CD4-positive, alpha-beta T cell treated with Interleukin-2 at 100 ng/mL for 4 hours (primary cell): ENCODE measurements at regions not wholly inside any gene's neighbourhood (a gene's known extent, or its start where the extent isn't known, plus 50 kb on each side); places are given as distances from the start of the nearest gene placed in this dataset.

Source experiments
- DNase-seq: peaks from one replicate; pipeline ENCODE4 v3.0.0-alpha.2; 2020; ENCODE audit warnings: low spot score

DNA sequence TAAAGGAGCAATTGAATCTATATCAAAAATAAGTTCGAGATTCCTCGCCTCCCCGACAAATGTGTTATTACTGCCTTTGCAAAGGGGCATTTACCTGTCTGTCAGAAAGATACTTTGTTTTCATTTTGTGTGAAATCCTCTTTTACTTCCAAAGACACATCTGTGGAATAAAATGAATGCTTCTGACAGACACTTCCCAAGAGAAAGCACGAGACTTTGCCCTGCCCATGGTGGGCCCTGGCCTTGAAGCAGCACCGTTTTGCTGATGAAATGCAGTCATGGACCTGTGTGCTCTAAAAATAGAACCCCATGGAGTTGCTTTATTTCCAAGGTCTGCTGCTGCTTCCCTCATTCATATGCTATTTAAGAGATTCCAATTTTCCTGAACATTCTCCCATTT, 85.9 kb upstream of the USP47 start:
- no peak for DNase-seq

DNA sequence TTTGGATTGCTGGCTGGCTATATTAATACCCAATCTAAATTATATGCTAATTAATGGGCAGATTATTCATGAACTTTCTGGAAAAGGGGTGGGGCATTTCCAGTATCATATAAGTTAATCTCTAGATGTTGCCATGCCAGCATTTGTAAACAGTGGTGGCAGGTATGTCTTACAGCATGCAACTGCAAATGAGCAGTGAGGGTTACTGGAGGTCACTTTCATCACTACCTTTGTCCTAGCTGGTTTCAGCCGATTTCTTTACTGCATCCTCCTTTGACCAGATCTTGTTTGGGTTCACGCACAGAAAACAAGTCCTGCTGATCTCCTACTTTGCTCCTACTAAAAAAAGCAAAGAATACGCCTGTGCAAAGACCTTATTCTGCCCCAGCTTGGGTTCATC, 89.1 kb upstream of the USP47 start:
- DNase-seq, result no peak

DNA sequence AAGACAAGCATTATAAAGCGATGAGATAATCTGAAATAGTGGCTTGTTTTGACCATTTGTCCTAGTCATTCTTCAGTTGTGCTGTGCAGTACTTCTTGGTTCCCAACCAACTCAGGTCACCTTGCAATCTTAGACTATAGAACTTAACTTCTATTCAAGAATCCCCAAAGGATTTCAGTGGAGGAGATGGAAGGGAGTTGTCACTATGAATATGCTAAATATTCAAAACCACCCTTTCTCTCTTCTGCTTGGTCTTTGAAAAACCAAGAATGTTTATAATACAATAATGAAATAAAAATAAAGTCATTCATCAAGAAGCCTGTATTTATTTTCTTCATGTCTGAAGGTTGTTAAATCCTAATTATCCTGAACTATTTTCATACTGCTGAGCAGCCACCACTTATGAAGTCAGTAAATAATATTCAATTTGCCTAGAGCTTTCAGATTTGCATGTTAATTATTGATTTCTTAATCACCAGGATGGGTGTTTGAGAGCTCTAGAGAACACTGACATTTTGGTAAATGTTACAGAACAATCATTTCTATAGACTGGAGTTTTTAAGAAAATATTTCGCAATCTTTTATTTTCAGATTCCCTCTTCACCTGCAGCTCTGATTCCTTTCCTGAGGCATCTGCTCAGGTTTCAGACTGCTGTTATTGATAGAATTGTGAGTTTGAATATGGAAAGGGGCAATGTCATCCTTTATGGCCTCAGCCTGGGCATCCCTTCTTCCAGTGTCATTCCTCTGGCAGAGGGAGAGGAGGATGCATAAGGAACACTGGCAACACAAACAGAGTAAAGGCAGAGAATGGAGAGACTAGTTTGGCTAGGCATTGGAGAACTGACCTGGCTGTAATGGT, 91.5 kb upstream of the USP47 start:
- no peak for DNase-seq

DNA sequence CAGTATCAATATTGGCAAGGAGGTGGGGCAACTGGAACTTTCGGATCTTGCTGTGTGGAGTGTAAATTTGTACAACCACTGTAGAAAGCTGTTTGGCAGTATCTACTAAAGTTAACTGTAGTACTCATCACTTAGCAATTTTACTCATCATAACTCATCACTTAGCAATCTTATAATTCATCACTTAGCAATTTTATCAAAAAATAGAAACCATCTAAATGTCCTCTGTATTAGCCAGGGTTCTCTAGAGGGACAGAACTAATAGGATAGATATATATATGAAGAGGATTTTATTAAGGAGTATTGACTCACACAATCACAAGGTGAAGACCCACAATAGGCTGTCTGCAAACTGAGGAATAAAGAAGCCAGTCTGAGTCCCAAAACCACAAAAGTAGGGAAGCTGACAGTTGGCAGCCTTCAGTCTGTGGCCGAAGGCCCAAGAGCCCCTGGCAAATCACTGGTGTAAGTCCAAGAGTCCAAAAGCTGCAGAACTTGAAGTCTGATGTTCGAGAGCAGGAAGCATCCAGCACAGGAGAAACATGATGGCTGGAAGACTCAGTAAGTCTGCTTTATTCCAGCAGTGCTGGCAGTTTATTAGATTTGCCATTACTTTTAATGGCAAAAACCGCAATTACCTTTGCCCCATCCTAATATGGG, 92.9 kb upstream of the USP47 start:
- DNase-seq, result no peak

DNA sequence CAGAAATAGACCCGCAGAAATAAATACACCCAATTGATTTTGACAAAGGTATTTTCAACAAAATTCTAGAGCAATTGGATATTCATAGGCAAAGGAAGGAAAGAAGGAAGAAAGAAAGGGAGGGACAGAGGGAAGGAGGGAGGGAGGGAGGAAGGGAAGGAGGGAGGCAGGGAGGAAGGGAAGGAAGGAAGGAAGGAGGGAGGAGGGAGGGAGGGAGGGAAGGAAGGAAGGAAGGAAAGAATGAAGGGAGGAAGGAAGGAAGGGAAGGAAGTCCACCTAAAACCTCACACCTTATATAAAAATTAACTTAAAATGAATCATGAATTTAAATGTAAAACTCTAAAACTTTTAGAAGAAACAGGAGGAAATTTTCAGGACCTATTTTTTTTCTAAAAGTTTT, 94.2 kb upstream of the USP47 start:
- DNase-seq, result no peak

DNA sequence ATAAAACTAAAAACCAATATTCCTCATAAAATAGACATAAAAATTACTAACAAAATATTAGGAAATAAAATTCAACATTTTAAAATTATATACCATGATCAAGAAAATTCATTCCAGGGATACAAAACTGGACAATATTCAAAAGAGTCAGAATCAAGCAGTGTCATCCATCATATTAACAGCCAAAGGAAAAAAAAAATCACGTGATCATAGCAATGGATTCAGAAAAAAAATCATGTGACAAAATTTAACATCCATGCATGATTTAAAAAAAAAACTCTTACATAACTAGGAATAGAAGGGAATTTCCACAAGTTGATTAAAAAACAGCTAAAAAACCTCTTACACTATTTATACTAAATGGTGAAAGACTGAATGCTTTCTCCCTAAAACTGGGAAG, 95.3 kb upstream of the USP47 start:
- DNase-seq, result no peak

DNA sequence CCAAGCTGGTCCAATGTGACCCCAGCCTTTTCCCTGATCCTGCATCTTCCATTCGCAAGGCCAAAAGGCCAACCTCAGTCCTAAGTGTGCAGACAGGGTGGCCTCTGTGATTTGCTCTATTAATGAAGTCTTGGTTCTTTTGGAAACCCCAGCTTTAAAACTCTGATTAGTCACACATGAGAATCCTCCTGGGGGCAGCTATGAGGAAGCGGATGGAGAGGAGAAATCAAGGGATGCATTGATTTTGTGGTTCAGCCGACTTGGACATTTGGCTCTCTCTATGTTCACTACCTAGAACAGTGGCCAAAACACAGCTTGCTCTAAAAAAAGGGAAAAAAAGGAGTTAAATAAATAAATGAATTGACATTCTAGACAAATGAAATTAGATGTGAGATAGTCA, 98.6 kb upstream of the USP47 start:
- DNase-seq, result no peak

DNA sequence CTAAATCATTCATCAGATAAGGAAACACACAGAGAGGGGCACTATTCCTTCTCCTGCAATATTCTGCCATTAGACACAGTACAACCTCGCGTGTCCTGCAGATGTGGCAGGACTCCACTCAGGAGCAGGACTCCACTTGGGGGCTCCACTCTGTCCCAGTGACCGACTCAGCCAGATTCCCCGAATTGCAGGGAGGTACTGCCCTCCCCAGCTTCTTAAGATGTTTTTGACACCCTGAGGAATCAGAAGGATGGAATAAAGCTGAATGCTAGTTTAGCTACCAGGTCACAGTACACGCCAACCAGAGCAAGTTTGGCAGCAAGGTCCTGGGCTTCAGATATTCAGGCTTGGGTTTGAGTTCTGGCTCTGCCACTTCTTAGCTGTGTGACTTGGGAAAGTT, 99.3 kb upstream of the USP47 start:
- no peak for DNase-seq

DNA sequence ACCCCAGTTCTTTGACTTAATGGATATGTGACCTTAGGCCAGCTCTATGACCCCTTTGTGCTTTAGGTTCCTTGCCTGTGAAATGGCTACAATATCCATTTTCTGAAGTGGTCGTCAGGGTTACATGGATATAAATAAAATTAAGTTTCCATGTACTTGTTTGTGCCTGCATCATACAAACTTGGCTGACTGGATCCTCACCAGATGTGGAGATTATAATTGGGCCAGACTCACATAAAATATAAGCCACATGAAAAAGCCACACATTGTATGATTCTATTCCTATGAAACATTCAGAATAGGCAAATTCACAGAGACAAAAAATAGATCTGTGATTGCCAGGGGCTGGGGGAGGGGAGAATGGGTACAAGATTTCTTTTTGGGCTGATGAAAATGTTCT, 100.9 kb upstream of the USP47 start:
- no peak for DNase-seq

DNA sequence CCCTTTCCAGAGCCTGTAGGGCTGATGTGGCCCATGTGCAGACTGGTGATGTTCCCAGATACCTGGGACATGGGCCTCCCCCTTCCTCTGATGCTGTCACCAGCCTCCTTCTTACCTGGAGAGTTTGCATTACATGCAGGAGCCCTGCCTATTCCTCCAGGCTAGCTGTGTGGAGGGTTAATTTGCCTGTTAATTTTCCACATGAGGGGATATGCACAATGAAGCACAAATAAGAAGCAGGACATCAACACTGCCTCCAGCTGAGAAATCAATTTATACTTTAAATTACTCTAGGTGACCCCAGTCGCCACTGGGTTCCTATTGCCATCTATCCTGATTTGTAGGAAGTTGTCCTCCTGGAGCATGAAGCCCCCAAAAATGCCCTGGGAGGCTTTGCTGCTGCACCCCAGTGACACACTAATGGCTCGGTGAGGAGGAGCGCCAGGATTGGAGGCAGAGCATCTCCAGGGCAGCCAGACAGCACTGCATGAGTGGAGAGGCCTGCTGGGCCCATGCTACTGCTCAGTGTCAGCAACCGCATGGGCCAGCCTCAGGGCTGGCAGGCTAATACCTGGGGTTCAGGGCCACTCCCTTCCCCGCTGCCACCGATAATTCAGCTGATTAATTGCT, 101.6 kb upstream of the USP47 start:
- DNase-seq, result no peak

DNA sequence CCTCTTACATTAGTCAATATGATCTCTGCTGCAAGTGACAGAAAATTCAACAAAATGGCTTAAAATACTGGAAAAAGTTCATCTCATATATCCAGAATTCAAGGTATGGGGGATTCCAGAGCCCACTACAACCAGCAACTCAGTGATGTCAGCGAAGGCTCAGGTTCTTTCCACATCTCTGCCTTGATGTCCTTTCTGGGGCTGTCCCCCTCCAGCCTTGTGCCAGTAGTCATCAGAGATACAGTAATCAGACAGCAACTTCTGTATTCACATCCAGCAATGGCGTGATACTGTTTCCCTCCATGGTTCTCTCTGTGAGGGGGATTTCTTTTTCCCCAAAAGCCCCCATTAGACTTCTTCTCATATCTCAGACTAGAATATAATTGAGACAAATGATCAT, 103.4 kb upstream of the USP47 start:
- DNase-seq, result no peak

DNA sequence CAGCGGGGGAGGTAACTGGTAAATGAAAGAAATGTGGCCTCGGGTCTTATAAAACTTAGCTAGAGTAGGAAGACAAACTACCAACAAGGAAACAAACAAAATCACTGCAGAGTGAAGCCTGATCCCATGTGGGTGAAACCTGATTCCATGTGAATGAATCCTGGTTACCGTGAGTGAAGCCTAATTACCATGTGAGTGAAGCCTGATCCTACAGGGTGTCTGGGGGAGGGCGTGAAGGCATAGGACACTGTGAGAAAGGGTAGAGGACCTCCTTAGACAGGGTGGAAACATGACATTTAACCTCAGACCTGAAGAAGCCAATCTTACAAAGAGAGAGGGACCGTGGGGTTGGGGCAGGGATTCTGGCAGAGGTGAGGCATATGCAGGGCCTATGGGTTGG, 106.2 kb upstream of the USP47 start:
- no peak for DNase-seq

DNA sequence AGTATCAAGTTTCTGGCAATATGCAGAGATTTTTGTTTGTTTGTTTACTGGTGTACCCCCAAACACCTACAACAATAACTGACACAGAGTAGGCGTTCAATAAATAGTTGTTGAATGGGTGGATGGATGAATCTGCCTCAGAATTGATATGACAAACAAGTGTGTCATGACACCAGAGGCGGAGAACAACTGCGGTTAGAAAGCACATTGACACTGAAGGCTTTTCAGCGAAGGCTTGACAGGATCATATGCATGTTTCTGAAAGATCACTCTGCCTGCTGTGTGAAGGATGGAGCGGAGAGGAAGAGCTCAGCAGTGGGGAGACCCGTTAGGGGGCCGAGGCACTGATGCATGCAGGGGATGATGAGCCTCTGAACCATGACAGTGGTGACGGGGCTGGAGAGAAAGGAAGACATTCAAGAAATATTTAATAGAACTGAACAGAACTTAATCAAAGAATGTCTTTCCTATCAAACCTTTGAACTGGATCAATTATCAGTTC, 108.5 kb upstream of the USP47 start:
- no peak for DNase-seq

DNA sequence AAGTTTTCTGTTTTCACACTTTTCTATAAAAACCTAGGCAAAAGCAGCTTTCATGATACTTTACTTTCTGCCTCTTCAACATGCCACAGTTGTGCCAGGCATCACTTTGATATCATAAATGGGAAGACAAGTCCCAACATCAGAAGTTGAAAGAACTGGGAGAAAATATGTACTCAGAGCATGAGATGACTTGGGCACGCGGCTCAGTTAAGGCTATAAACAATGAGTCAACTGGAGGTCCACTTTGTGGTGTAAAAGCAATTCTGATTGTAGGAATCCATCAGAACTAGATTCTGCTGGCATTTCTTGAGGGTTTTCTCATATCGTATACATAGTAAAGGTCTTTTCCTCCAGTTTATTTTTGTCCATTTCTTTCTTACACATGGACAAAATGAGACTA, 109.7 kb upstream of the USP47 start:
- no peak for DNase-seq

DNA sequence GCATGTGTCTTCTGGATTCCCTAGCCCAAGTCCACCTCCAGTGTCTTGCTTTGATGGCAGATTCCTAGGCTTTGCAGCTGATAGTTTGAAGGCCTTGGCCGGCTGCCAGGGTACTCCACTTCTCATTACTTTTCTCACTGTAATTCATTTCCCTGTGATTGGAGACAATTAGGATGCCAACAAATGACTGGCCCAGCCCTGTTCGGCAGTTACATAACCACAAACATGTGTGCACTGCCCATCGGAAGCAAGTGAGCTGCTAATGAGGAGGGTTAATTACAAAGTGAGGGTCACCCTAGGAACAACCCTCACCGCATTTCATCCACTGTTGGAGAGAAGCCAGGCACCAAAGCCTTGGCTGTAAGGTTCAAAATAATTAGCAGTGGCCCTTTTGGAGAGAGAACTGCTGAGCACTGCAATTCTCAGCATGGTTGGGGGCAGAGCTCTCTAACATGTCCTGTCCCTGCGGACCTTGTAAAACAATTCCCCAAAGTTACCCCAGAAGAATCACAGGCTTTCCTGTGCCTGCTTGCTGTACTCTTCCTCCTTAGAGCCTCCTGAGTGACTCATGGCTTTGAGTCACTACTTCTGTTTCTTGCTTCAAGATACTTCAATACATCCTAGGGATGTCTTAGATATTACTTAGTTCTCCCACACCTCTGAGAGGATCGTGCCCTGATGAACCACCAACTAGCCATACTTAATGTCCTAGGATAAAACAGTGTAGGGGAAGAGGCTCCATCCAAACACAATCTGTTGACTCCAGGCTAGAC, 109.7 kb upstream of the GALNT18 start:
- DNase-seq, result no peak

DNA sequence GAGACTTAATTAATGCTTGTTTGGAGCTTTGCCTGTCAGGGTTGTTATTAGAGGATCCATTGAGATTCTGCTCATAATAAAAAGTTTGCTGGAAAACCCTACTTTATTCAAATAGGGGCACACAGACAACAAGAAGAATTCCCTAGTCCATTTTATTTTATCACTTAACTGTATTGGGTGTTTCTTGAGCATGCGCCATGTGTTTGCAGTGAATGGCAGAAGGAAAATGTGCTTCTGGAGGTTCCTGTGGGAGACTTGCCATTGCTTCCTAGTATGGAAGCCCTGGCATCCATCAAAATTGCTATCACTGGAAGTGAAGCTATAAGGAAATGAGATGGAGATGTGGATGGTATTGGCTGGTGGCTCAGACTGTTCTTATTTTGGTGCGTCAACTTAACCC, 106.6 kb upstream of the GALNT18 start:
- DNase-seq, result no peak

DNA sequence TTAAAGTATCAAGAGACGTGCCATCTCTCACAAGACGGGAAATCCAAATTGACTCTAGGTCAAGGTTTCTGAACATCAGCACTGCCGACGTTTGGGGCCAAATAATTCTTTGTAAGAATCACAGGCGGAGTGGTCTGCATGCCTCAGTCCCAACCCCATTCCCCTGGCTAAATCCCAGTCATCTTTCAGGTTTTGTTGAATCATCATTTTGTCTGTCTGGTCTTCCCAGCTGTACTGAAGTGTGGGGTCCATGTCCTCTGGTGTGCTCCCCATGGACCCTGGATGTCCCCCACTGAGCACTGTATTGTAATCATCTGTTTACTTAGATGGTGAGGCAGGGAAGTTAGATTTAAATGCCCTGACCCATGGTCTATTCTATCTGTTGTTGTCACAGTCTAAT, 103.6 kb upstream of the GALNT18 start:
- no peak for DNase-seq

DNA sequence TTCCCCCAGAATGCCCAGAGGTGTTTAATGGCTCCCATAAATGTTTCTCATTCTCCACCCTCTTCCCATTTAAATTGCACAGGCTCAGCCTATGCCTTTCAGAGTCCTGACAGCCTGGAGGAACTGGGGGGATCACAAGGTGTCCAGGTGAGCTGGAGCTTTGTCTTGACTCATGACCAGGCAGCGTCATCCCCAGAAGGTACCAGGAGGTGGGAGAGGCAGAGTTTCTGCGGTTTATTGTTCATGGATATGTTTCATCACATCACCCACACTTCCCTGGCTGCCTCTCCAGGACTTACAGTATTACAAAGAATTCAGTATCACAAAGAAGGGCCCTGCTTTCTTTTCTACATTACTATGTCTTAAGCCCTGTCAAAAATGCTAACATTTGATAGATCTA, 103.2 kb upstream of the GALNT18 start:
- DNase-seq, result no peak

DNA sequence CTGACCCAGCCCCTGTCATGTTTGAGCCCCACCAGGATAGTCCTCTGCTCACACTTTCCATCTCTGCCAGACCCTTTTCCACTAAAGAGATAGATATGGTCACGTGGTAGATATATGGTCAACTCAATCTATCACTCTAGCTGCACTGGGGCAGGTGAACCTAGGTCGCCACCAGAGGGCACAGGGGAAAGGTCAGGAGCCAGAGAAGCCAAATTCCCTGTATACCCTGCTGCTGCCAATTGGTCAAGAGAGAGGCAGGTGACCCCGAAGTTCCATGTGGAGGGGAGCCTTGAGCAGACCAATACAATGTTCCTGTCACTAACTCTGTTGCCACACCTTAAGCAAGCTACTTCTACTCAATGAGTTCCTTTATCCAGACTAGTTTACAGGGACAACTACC, 101.1 kb upstream of the GALNT18 start:
- no peak for DNase-seq

DNA sequence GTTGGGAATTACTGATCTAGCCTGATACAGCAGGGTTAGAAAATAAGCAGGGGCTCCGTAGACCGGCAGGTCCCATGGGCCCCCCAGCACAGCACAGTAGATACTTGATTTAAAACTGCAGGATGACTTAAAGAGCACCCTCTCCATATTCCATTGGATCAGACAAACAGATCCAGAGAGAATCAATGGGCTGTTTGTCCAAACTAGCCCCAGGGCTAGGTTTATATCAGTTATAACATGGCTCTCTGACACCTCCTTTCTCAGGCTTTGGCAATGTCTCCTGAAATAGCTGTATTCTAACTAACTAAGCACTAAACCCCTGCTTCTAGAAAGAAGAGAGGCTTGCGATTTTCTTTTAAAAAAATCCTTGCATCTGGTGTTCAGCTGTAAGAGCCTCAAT, 100.4 kb upstream of the GALNT18 start:
- no peak for DNase-seq

DNA sequence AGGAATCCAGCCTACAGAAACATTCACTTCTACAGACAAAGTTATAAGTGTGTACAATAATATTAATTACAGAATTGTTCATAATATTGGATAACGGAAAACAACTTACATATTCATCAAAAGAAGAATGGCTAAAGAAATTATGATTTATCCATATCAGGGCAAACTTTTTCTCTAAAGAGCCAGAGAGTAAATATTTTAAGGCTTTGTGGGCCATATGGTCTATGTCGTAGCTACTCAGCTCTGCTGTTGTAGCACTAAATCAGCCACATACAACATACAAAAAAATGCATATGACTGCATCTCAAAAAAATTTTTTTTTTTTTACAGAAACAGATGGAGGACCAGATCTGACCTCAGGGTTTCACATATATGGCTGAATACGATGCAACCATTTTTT, 96.7 kb upstream of the GALNT18 start:
- DNase-seq, result no peak

DNA sequence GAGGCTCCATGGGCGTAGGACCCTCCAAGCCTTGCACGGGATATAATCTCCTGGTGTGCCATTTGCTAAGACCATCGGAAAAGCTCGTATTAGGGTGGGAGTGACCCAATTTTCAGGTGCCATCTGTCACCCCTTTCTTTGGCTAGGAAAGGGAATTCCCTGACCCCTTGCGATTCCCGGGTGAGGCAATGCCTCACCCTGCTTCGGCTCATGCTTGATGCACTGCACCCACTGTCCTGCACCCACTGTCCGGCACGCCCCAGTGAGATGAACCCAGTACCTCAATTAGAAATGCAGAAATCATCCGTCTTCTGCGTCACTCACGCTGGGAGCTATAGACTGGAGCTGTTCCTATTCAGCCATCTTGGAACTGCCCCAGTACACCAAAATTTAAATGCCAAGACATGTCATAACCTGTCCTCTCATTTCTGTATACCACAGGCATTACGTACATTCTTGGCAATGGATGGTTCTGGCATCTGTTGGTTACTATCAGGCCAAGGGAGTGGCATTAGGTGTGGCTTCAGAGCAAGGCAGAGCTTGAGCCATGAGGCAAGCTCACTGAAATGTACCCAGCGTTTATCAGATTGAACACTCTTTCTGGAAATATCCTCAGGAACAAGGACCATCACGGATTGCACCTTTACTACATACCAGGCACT, 95.4 kb upstream of the GALNT18 start:
- DNase-seq, result no peak
